ENCODE measurements at regions not wholly inside any gene's neighbourhood (a gene's known extent, or its start where the extent isn't known, plus 50 kb on each side); places are given as distances from the start of the nearest gene placed in this dataset.
A peak's percentile ranks its signal among the peaks of the same experiment; 100 is the strongest.

DNA sequence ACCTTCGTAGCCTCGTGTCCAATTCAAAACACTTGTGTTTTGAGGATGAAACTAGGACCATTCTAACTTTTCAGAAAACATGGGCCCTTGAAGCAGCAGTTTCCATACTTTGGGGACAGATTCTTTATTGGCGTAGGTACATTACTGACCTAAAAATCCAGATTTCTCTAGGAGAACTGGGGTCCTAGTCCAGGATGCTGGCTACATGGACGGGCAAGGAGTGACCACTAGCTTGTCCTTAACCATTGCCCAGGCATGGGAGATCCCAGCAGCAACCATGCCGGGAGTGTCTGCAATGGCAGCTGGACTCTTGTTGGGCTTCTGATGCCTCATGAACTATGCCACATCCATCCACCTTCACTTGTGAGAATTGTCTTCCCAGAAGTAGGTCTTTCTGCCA is 62.2 kb upstream of the WDR1 start:
- no peak overlapping the region for H3K9ac ChIP-seq (ENCODE audit: low read depth in 1 of 3, low read length in 3 of 3)
- H3K4me1 ChIP-seq (ENCODE audit: control insufficient read depth in 3 of 3, insufficient read depth in 3 of 3, low read length in 3 of 3) = peaks cover 9 to 16% (median 12%) of the 10 kb centered on the region in 3 donors
- no peak overlapping the region for H3K27ac ChIP-seq (ENCODE audit: low read depth, low read length)
- H3K9me3 ChIP-seq (ENCODE audit: control insufficient read depth in 3 of 3, low read length in 3 of 3) = no peaks in the 10 kb centered on the region
- no peaks in the 10 kb centered on the region for H3K36me3 ChIP-seq (ENCODE audit: control insufficient read depth in 3 of 3, insufficient read depth in 3 of 3, low read length in 3 of 3)
- H3K27me3 ChIP-seq (ENCODE audit: control insufficient read depth in 3 of 3, insufficient read depth in 3 of 3, low read length in 3 of 3) = no peaks in the 10 kb centered on the region
- no peak overlapping the region for H3K4me3 ChIP-seq (ENCODE audit: low read length in 3 of 3)

DNA sequence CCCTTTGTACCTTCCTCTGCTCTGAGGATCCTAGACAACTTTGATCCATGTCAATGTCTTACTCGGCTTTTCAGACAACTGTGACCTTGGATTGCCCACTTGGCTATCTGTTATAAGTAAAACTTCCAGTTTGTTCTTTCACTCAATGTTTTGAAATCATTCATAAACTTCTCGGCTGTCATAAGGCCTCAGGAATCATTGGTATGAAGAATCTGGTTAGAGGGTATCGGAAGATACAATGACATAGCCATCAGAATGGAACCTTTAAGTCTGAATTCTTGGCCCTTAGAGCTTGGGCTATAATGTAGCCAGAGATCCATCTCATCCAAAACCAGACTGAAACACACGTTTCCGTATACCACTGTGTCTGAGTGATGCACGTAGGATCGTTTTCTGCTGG is 59.0 kb upstream of the WDR1 start:
- Histone ChIP-seq H3K9ac (ENCODE audit: low read depth in 1 of 3, low read length in 3 of 3) (no peak overlapping the region), H3K9me3 (ENCODE audit: control insufficient read depth in 3 of 3, low read length in 3 of 3) (no peaks in the 10 kb centered on the region), H3K4me1 (ENCODE audit: control insufficient read depth in 3 of 3, insufficient read depth in 3 of 3, low read length in 3 of 3) (peaks cover 17 to 27% (median 25%) of the 10 kb centered on the region in 3 donors), H3K36me3 (ENCODE audit: control insufficient read depth in 3 of 3, insufficient read depth in 3 of 3, low read length in 3 of 3) (no peaks in the 10 kb centered on the region), H3K27me3 (ENCODE audit: control insufficient read depth in 3 of 3, insufficient read depth in 3 of 3, low read length in 3 of 3) (no peaks in the 10 kb centered on the region), H3K27ac (ENCODE audit: low read depth, low read length) (no peak overlapping the region), H3K4me3 (ENCODE audit: low read length in 3 of 3) (no peak overlapping the region)

DNA sequence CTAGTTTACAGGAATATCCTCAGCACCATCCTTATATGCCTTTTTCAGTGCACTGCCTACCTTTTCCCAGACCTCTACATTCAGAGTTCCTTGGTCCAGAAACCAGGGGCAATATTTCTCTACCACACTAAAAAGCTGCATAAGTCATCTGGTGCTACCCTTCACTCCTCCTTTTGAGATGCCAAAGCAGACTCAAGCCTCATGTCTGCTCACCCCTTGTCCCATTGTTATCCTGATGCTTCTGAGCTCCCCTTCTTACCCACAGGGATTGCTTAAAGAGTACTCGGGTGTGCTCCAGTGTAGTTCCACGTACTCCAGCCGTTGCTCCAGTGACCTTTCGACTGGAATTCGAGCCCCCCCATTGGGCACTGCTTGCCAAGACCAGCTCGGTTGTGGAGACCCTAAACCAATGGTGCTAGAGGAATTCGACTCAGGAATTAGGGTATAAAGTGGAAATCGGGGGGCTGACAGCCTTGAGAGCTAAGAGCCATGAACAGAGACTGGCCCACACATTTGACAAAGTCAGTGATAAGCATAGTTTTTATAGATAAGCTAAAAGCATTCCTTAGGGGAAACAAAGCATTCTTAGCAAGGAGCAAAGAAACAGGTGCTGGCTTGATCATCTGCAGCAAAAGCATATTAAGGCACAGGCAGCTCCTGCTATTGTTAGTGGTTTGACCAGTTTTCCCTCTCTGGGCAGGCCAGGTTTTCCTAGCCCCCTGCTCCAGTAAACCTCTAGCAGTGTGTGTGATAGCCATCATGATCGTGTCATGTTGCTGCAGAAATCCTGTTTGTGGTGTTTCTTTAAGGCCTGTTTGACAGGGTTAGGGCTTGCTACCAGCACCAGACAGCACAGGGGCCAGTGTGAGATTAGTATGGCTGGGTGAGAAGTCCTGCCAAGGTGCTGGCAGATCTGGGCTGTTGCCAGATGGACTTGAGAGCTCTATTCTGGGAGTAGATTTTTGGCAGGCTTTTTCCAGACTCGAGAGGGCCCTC is 57.5 kb upstream of the WDR1 start:
- H3K27me3 ChIP-seq (ENCODE audit: control insufficient read depth in 3 of 3, insufficient read depth in 3 of 3, low read length in 3 of 3) = no peaks in the 10 kb centered on the region
- peak overlapping the region in 1 of 3 donors; percentile 55 for H3K9ac ChIP-seq (ENCODE audit: low read depth in 1 of 3, low read length in 3 of 3)
- H3K4me3 ChIP-seq (ENCODE audit: low read length in 3 of 3) = peak overlapping the region in 1 of 3 donors; percentile 9
- no peaks in the 10 kb centered on the region for H3K36me3 ChIP-seq (ENCODE audit: control insufficient read depth in 3 of 3, insufficient read depth in 3 of 3, low read length in 3 of 3)
- H3K9me3 ChIP-seq (ENCODE audit: control insufficient read depth in 3 of 3, low read length in 3 of 3) = no peaks in the 10 kb centered on the region
- H3K4me1 ChIP-seq (ENCODE audit: control insufficient read depth in 3 of 3, insufficient read depth in 3 of 3, low read length in 3 of 3) = peaks cover 17 to 27% (median 25%) of the 10 kb centered on the region in 3 donors
- H3K27ac ChIP-seq (ENCODE audit: low read depth, low read length) = peak overlapping the region; percentile 29

DNA sequence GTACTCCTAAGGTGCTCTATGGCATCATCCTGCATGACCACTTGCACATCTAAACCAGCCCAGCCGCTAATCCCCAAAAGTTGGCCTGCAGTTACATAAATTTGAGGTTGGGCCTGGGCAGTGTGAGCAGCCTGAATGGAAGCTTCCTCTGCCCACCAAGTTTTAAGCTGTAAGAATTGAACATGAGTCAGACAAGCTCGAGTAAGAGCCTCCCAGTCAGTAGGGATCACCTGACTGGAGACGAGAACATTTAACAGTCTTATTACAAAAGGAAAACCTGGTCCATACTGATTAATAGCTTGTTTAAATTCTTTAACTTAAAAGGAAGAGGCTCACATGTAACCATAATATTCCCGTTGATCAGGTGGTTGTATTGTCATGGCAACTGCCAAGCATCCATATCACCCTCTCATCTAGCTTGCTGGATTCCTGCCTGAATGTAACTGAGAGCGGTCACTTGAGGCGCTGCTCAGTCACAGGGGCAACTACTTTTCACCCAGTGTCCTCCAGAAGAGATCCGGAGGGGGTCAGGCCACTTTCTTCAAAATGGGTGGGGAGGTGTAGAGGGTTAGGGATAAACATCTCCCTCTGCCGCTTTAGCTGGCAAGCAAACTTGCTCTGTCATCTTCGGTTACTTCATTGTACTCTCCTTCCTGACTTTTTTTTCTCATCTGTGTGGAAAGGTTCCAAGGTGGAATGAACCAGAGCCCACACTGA is 56.6 kb upstream of the WDR1 start:
- no peak overlapping the region for H3K9ac ChIP-seq (ENCODE audit: low read depth in 1 of 3, low read length in 3 of 3)

DNA sequence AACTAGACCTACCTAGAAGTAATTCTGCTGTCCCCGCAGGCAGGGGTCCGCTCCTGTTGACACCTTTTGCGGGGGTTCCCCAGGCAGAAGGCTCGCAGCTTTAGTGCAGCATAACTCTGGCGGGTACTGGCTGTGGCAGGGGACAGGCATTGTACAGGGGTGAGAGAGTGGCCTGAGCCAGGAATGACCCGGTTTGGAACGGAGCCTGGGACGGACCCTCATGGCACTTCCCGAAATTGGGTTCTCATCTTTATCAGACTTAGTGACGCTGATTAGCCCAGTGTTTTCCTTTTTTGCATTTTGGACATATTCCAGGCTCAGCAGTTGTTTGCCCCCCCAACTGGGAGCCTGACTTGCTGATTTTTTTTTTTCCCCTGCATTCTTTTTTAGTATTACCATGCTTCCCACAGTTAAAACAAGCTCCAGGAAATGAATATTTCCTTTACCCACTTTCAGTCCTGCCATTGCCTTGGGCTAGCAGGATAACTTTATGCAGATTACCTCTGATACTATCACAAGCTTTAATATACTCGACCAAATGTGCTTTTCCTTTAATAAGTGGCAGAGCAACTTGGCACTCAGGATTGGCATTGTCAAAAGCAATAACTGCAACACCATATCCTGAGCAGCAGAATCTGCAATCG is 55.8 kb upstream of the WDR1 start:
- Histone ChIP-seq H3K4me1 (ENCODE audit: control insufficient read depth in 3 of 3, insufficient read depth in 3 of 3, low read length in 3 of 3) (peaks cover 17 to 27% (median 25%) of the 10 kb centered on the region in 3 donors), H3K9ac (ENCODE audit: low read depth in 1 of 3, low read length in 3 of 3) (no peak overlapping the region), H3K27ac (ENCODE audit: low read depth, low read length) (no peak overlapping the region), H3K27me3 (ENCODE audit: control insufficient read depth in 3 of 3, insufficient read depth in 3 of 3, low read length in 3 of 3) (no peaks in the 10 kb centered on the region), H3K36me3 (ENCODE audit: control insufficient read depth in 3 of 3, insufficient read depth in 3 of 3, low read length in 3 of 3) (no peaks in the 10 kb centered on the region), H3K4me3 (ENCODE audit: low read length in 3 of 3) (no peak overlapping the region), H3K9me3 (ENCODE audit: control insufficient read depth in 3 of 3, low read length in 3 of 3) (no peaks in the 10 kb centered on the region)

More for the DNA sequence above, 56.6 kb upstream of the WDR1 start:
- Histone ChIP-seq H3K4me1 (ENCODE audit: control insufficient read depth in 3 of 3, insufficient read depth in 3 of 3, low read length in 3 of 3) (peaks cover 17 to 27% (median 25%) of the 10 kb centered on the region in 3 donors), H3K27me3 (ENCODE audit: control insufficient read depth in 3 of 3, insufficient read depth in 3 of 3, low read length in 3 of 3) (no peaks in the 10 kb centered on the region), H3K4me3 (ENCODE audit: low read length in 3 of 3) (peak overlapping the region in 2 of 3 donors; percentile 9 to 41), H3K27ac (ENCODE audit: low read depth, low read length) (no peak overlapping the region), H3K9me3 (ENCODE audit: control insufficient read depth in 3 of 3, low read length in 3 of 3) (no peaks in the 10 kb centered on the region), H3K36me3 (ENCODE audit: control insufficient read depth in 3 of 3, insufficient read depth in 3 of 3, low read length in 3 of 3) (no peaks in the 10 kb centered on the region)

DNA sequence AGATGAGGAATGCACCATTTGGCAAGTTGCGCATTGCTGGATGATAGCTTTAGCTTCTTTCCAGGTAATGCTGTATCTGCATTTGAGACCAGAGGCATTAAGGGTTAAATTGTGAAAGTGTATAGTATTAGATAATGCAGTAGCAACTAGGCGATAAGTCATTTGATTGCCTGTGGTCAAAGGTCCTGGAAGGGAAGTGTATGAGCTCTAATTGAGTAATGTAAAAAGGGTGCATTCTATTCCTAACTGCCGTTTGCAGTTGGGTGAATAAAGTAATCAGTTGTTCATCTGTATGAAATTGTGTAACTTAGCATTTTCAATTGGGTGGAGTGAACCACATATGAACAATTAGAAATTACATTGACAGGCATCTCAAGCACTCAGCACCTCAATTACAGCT is 54.5 kb upstream of the WDR1 start:
- no peaks in the 10 kb centered on the region for H3K9me3 ChIP-seq (ENCODE audit: control insufficient read depth in 3 of 3, low read length in 3 of 3)
- H3K36me3 ChIP-seq (ENCODE audit: control insufficient read depth in 3 of 3, insufficient read depth in 3 of 3, low read length in 3 of 3) = no peaks in the 10 kb centered on the region
- H3K4me3 ChIP-seq (ENCODE audit: low read length in 3 of 3) = no peak overlapping the region
- peaks cover 0 to 3% (median 0%) of the 10 kb centered on the region in 3 donors for H3K27me3 ChIP-seq (ENCODE audit: control insufficient read depth in 3 of 3, insufficient read depth in 3 of 3, low read length in 3 of 3)
- peaks cover 17 to 27% (median 25%) of the 10 kb centered on the region in 3 donors for H3K4me1 ChIP-seq (ENCODE audit: control insufficient read depth in 3 of 3, insufficient read depth in 3 of 3, low read length in 3 of 3)
- H3K9ac ChIP-seq (ENCODE audit: low read depth in 1 of 3, low read length in 3 of 3) = no peak overlapping the region
- no peak overlapping the region for H3K27ac ChIP-seq (ENCODE audit: low read depth, low read length)

DNA sequence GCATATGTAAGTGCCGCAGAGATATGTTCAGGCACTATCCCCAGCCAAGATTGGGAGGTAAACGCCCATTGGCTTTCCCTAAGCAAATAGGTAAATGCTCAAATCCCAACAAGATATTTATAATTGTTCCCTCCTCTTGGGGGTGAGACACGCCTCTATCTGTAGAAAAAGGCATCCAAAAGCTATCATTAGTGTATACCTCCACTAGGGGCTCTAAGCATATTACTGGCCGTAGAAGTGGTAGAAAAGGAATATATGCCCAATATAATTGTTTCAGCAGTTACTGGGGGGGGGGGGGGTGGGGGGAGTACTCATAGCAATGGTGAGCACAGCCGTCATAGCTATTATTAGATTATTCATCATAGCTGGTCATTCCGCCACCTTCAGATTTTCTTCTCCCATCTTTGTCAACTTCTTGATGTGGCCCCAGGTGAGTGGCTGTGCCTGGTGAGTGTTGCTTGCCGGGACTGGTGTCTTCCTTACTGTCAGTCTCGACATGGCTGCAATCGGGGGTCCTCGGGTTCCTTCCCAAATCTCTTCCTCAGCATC is 53.3 kb upstream of the WDR1 start:
- Histone ChIP-seq H3K4me1 (ENCODE audit: control insufficient read depth in 3 of 3, insufficient read depth in 3 of 3, low read length in 3 of 3) (peaks cover 17 to 23% (median 22%) of the 10 kb centered on the region in 3 donors), H3K27ac (ENCODE audit: low read depth, low read length) (no peak overlapping the region), H3K4me3 (ENCODE audit: low read length in 3 of 3) (no peak overlapping the region), H3K36me3 (ENCODE audit: control insufficient read depth in 3 of 3, insufficient read depth in 3 of 3, low read length in 3 of 3) (no peaks in the 10 kb centered on the region), H3K27me3 (ENCODE audit: control insufficient read depth in 3 of 3, insufficient read depth in 3 of 3, low read length in 3 of 3) (peaks cover 0 to 3% (median 0%) of the 10 kb centered on the region in 3 donors), H3K9ac (ENCODE audit: low read depth in 1 of 3, low read length in 3 of 3) (no peak overlapping the region), H3K9me3 (ENCODE audit: control insufficient read depth in 3 of 3, low read length in 3 of 3) (no peaks in the 10 kb centered on the region)

DNA sequence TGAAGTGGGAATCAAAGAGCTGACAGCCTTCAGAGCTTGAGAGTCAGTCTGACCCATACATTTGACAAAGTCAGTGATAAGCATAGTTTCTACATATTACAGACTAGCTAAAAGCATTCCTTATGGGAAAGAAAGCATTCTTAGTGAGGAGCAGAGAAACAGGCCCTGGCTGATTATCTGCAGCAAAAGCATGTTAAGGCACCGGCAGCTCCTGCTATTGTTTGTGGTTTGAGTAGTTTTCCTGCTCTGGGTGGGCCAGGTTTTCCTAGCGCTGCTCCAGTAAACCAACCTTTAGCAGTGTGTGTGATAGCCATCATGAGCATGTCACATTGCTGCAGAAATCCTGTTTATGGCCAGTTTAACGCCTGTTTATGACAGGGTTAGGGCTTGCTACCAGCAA is 51.6 kb upstream of the WDR1 start:
- Histone ChIP-seq H3K9ac (ENCODE audit: low read depth in 1 of 3, low read length in 3 of 3) (no peak overlapping the region), H3K4me3 (ENCODE audit: low read length in 3 of 3) (no peak overlapping the region), H3K4me1 (ENCODE audit: control insufficient read depth in 3 of 3, insufficient read depth in 3 of 3, low read length in 3 of 3) (peaks cover 3 to 7% (median 5%) of the 10 kb centered on the region in 3 donors), H3K36me3 (ENCODE audit: control insufficient read depth in 3 of 3, insufficient read depth in 3 of 3, low read length in 3 of 3) (no peaks in the 10 kb centered on the region), H3K27me3 (ENCODE audit: control insufficient read depth in 3 of 3, insufficient read depth in 3 of 3, low read length in 3 of 3) (peaks cover 0 to 3% (median 0%) of the 10 kb centered on the region in 3 donors), H3K9me3 (ENCODE audit: control insufficient read depth in 3 of 3, low read length in 3 of 3) (no peaks in the 10 kb centered on the region), H3K27ac (ENCODE audit: low read depth, low read length) (no peak overlapping the region)

DNA sequence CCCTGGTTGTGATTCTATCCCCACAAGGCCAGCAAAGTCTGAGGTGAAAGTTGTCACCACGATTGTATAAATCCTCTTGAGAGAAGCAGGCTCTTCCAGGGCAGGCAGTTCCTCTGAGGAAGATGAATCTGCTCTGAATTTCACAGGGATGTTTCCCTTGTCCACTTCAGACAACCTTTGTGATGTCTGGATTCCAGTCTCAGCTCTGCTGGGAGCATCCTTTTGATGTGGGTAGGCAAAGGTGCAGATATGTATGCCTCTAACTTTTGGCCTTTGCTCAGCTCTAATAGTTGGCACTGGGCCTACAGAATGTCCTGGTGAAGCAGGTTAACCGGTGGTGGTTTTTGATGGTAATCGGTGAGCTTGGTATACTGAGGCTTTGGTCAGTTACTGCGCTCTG is 50.6 kb upstream of the WDR1 start:
- Histone ChIP-seq H3K9me3 (ENCODE audit: control insufficient read depth in 3 of 3, low read length in 3 of 3) (no peaks in the 10 kb centered on the region), H3K36me3 (ENCODE audit: control insufficient read depth in 3 of 3, insufficient read depth in 3 of 3, low read length in 3 of 3) (no peaks in the 10 kb centered on the region), H3K4me3 (ENCODE audit: low read length in 3 of 3) (no peak overlapping the region), H3K27me3 (ENCODE audit: control insufficient read depth in 3 of 3, insufficient read depth in 3 of 3, low read length in 3 of 3) (peaks cover 0 to 3% (median 0%) of the 10 kb centered on the region in 3 donors), H3K9ac (ENCODE audit: low read depth in 1 of 3, low read length in 3 of 3) (no peak overlapping the region), H3K27ac (ENCODE audit: low read depth, low read length) (no peak overlapping the region), H3K4me1 (ENCODE audit: control insufficient read depth in 3 of 3, insufficient read depth in 3 of 3, low read length in 3 of 3) (no peaks in the 10 kb centered on the region)

Measured in skeletal muscle tissue (tissue), 3 donors.